ENCODE measurements at regions not wholly inside any gene's neighbourhood (a gene's known extent, or its start where the extent isn't known, plus 50 kb on each side); places are given as distances from the start of the nearest gene placed in this dataset.

GRCh38 chr18:76771192-76771799, 51.1 kb upstream of the ZNF236 start:
- no peak for DNase-seq

DNA sequence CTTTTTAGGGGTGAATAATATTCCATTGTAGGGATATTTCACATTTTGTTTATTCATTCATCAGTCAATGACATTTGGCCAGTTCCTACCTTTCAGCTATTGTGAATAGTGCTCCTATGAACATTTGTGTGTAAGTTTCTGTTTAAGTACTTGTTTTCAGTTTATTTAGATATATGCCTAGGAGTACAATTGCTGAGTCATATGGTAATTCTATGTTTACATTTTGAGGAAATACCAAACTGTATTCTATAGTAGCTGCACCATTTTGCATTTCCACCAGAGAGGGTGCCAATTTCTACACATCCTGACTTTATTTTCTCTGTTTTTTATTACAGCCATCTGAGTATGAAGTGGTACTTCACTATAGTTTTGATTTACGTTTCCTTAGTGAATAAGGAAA, 54.4 kb upstream of the ZNF236 start:
- no peak for DNase-seq

DNA sequence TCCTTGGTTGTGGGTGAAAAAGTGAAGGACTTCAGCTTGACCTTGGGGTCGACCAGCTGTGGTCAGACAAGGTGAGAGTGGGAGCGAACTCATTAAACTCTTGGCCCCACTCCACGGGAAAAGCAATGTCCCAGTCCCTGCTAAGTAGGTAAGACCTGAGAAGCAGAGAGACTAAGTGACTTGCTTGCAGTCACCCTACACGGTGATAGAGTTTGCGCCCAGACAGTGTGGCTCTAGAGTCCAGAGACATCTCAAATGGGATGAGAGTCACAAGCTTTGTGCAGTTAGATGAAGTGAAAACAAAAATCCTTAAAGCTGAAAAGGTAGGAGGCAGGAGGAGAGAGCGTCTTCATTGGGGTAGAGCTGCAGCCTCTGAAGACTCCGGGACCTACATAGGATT, 55.9 kb upstream of the ZNF236 start:
- no peak for DNase-seq

GRCh38 chr18:76765649-76766048, 56.7 kb upstream of the ZNF236 start:
- no peak for DNase-seq

GRCh38 chr18:76764291-76764901, 58.0 kb upstream of the ZNF236 start:
- DNase-seq, result no peak

DNA sequence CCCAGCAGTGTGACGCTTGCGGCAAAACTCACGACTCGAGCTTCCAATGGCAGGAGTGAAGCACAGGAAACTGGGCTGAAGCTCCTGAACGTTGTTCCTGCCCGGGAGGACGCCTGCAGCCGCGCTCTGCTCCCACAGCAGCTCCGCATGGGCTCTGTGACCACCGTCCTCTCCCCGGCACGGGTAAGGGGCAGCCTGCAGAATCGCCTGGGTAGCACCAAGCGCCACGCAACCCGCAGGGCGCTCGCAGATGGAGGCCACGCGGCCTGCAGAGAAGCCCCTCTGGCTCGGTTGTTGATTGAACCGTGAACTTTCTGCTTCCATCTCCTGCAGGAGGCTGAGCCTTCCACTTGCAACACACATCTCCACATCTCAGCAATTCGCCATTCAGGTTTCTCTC, 63.3 kb upstream of the ZNF236 start:
- DNase-seq, result no peak

- DNase-seq, result no peak
Measured at GRCh38 chr18:76757925-76758324, 64.4 kb upstream of the ZNF236 start.

GRCh38 chr18:76757335-76757734, 65.0 kb upstream of the ZNF236 start:
- no peak for DNase-seq

DNA sequence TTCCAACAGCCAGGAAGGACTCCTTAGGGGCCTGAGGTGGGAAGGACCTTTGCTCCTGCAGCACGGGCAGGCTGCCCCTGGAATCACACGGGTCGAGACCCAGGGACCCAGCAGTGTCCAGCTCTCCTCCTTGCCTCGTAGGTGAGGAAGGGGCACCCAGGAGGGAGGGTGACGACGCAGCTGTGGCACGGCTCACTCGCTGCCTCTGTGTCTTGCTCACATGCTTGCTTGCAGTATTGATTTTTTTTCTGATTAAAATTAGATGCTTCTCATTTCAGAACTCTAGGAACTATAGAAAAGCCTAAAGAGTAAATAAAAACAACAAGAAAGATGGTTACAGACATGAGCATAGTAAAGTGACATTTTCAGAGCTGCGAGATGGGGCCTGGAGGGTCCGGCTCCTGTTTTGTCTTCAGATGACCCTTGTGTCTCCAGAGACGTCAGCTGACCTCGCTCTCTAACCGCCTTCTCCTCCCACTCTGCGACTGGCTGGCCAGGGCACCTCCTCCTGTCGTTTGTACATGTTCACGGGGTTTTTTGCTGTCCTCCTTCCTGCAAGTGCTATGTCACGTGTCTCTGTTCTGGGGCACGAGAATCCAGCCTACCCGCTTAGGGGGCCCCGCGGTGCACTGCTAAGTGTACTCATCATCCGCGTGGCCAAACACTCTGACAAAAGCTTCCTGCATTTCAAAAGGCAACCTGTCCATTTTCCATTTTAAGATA, 65.7 kb upstream of the ZNF236 start:
- DNase-seq, result no peak

DNA sequence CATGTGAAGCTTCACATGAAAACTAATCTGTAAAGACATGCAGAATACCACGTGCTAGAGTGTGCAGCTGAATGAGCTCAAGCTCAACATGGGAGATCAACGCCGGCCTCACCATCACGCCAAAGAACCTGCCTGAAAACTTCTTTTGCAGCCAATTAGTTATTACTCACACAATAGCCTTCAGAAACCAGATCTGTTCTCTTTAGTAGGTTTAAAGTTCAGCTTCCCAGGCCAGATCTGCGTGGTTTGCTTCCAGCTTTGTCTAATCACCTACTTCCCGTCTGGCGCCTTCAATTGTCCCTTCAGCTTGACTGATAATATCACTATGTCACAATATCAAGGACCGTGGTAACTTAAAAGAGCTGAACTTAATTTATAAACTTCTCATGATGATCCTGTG, 68.0 kb upstream of the ZNF236 start:
- DNase-seq, result no peak

DNA sequence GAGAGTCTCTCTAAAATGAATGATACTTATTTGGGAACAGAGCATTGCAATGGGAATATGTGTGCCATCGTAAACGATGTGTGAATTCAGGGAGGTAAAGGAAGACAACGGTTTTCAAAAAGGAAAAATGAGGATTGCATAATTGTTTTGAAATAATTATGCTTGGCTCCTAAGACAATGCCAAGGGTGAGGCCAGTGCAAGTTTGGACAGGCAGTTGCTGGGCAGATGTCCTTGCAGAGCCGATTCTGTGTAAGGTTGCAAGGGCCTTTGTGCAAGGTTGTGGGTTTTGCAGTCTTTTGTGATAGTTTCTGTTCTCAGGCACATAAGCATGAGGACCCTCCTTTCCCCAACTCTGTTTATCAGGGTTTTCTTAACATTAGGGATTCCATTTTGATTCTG, 70.0 kb upstream of the ZNF236 start:
- no peak for DNase-seq

DNA sequence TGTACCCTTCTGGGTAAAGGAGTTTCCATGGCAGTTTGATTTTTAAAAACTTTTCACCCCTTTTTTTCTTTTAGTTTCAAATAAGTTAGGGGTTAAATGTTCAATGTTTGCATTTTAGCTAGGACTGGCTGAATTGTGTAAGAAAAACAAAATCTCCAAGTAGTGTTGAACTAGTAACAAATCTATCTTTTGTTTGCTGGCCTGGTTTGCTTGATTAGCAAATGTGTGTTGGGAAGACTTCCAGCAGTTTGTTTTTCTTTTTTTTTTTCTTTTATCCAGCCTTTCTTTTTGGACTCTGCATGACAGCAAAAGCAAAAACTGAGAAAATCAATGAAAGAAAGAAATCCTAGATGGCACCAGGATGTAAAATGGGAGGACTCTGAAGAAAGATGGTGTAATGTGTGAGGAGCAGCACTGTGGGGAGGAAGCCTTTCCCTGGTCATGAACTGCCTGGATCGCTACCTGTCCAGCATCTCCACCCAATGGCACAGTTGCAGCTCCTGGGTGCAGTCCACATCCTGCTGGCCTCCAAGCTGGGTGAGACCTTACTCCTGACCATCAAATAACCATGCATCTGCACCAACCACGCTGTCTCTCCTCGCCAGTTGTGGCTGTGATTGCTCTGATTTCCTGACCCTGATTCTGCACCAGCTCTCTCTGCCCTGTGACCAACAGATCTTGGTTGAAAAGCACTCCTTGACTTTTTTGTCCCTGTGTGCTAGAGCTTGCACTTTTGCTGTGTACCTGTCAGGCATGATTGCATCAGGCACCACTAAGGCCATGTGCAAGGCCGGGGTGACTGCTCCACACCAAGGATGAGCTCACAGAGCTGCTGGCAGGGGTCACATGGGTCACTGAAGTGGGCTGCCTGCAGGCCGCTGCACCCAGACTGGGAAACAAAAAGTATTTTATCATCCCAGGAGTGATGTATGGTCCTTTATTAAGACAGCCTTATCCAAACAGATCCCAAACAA, 71.2 kb upstream of the ZNF236 start:
- DNase-seq, result no peak

DNA sequence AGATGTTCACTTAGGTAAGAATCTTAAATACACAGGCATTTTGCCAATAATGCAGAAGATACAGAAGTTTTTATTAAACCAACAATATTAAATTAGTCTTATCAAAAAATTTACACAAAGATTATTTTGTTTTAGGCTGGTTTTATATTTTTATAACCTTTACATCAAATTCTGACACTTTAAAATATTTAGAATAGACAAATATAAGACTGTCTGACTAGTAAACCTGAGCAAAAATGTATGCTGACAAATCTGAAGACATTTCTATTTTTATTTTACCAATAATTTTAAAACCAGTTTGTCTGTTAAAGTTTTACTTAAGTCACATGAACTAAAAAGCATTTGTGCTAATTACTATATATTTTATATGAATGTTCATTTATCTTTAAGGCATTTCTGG, 72.1 kb upstream of the ZNF236 start:
- no peak for DNase-seq

DNA sequence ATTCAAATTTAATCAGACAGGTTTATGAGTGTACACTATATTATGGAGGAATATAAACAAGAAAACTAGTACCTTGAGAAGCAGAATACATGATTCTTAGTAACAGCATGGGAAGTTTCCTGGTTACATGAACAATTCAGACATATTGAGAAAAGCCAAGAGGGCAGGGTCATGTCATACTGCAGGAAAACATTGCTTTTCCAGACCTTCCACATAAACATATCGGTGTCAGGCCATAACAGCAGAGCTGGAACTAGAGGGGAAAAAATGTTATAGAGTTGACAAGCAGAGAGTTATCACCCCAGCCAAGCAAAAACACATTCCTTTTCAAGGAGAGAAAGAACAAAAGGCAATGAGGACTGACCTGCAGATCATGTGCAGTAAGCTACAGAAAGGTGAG, 74.7 kb upstream of the ZNF236 start:
- DNase-seq, result no peak

GRCh38 chr18:76741346-76741745, 81.0 kb upstream of the ZNF236 start:
- DNase-seq, result no peak

DNA sequence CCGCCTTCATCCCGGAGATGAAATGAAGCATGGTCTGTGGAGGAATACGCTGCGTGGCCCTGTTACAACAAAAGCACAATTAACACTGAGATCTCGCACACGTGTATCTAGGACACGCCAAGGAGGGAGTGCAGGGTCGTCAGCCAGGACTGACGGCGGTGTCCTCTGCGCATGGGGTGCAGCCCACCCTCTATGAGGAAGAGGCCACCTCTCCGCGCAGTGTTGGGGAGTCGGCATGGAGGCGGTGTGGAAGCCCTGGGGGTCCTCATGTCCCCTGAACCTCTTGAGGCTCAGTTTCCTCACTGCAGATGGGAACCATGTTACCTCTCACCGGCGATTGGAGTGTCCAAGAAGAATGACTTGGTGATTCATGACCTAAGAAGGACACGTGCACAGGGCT, 86.0 kb upstream of the ZNF236 start:
- no peak for DNase-seq

DNA sequence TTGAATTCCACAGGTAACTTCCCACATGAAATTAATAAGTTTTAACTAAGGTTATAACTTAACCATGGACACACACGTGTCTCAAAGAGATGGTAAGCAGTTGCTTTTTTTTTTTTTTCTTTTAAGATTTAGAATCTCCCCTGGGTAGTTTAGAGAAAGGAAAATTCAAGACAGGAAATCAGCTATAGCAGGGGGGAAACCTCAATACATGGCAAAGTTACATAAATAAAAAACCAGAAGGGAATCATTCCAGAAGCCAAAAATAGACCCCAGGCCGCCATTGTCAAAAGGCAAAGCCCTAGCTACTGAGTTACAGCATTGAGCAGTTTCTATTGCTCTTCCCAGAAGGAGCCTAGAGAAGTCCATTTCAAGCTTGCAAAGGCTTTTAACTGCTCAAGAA, 91.5 kb upstream of the ZNF236 start:
- DNase-seq, result no peak

DNA sequence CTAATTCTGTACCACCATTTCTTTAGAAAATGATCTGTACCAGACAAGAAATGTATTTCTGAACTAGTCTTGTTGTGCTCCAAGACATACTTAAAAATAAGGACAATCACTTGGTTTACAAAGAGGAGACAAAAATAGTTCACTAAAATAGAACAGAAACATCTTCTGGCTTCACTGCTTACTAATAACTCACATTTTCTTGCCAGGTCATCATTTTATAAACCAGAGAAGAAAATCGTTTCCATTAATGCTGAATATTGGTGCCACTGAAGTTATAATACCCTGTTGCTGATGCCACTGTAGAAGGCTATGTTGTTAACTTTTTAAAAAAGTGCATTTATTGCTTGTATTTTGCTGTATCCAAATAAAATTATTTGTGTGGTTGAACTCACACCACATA, 94.8 kb upstream of the ZNF236 start:
- no peak for DNase-seq

DNA sequence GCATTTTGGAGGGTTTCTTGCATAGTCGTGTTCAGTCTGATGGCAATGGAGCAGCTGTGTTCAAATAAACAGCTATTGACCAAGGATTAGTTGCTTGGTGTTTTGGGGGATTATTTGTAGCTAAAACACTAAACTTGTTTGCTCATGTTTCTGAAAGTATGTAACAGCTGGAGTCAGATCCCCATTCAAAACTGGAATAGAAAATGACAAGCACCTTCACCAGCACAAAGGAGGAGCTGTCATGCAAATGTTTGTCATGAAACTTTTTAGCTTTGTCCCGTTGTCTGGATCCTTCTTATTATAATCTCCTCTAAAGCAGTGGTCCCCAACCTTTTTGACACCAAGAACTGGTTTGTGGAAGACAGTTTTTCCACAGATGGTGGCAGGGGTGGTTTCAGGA, 96.9 kb upstream of the ZNF236 start:
- DNase-seq, result no peak

DNA sequence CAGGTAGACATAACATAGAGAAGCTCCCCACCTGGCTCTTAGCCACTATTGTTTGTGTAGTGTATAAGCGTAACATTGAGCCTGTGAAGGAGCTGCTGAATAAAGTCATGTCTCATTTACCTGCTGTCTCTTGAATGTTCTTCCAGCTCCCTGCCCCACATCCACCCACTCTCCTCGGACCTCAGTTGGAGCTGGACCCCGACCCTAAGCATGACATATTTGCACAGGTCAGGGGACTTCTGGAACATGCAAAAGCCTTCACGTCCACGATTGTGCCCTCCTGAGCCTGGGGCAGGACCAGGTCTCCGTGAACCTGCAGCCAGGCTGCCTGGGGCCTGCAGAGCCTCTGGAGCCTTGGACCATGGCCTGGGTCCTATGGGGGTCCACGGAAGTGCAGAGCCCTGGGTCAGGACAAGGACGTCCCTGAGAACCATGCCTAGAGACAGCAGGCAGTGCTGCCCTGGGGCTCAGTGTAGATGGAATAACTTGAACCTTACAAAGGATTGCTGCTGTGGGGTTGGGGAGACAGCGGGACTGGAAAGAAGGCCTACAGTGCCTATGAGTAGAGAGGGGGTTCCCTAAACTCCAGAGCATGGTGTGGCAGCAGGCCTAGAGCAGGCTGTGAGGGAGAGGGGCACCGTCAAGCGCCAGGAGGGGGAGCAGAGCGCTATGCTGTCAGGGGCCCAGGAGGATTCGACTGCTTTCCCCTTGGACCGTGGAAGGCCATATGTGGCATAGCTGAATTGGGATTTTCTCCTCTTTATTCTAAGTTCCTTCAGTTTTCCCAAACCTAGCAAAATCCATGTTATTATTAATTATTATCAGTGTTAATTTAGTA, 99.9 kb upstream of the ZNF236 start:
- no peak for DNase-seq

- DNase-seq, result no peak
Measured at GRCh38 chr18:76721207-76721996, 101.0 kb upstream of the ZNF236 start.

GRCh38 chr18:76720683-76721082, 101.7 kb upstream of the ZNF236 start:
- no peak for DNase-seq
